ENCODE measurements at regions not wholly inside any gene's neighbourhood (a gene's known extent, or its start where the extent isn't known, plus 50 kb on each side); places are given as distances from the start of the nearest gene placed in this dataset.

- TF ChIP-seq POLR2A (IDR thresholded peaks at IDR 0.05; ENCODE audit: low read length), result no peak
- TF ChIP-seq GATA1 (IDR thresholded peaks at IDR 0.05; ENCODE audit: low read depth, low read length), result no peak
These were observed 99.0 kb upstream of the QRFPR start for GRCh38 chr4:121479808-121480207.

Measured in erythroblast (primary cell).